Spinal cord (tissue), 9 donors: ENCODE measurements at regions not wholly inside any gene's neighbourhood (a gene's known extent, or its start where the extent isn't known, plus 50 kb on each side); places are given as distances from the start of the nearest gene placed in this dataset.

Source experiments
- DNase-seq, 6 donors: peaks; one replicate each; pipeline versions ENCODE4 v3.0.0 to v3.0.0-alpha.2; 2013 to 2015; ENCODE audit warnings: low spot score in 6 of 6, low read depth in 4 of 6
- H3K27ac ChIP-seq: one replicate; pipeline ENCODE4 v1.5.1; 2013; ENCODE audit warnings: low read depth, low read length, control low read depth
- H3K27me3 ChIP-seq: one replicate; pipeline ENCODE4 v1.6.1; 2013; ENCODE audit warnings: low read length; ENCODE audit not compliant: control insufficient read depth, insufficient read depth
- H3K36me3 ChIP-seq: one replicate; pipeline ENCODE4 v1.6.1; 2013; ENCODE audit warnings: low read length; ENCODE audit not compliant: control insufficient read depth, insufficient read depth
- H3K4me1 ChIP-seq: one replicate; pipeline ENCODE4 v1.6.1; 2013; ENCODE audit warnings: low read length; ENCODE audit not compliant: control insufficient read depth, insufficient read depth
- H3K4me3 ChIP-seq: one replicate; pipeline ENCODE4 v1.5.1; 2013; ENCODE audit warnings: low read depth, low read length, control low read depth
- H3K9me3 ChIP-seq: one replicate; pipeline ENCODE4 v1.6.1; 2013; ENCODE audit warnings: low read length; ENCODE audit not compliant: control insufficient read depth, insufficient read depth
- WGBS: methylation state at CpG from one replicate; pipeline ENCODE4 v1.1.5; 2013; ENCODE audit warnings: missing lambda C conversion rate; ENCODE audit not compliant: insufficient coverage; 5-methylcytosine and 5-hydroxymethylcytosine counted together
- donor health status: healthy.

DNA sequence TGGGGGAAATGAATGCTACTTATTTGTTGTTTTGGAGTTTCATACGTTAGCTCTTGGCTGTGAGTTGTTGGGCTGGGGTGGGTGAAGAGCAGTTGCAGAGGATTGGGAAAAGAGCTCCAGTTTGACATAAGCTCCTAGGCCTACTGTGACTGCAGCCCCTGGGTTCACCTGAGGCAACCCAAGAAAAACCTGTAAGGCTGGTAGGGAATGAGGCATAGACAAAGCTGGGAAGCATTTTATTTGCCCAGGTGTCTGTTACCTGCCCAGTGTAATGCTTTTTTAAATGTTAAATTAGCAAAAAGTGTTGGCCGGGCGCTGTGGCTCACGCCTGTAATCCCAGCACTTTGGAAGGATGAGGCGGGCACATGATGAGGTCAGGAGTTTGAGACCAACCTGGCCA lies 160.0 kb downstream of the FHIP1A start:
- H3K27me3 ChIP-seq = no peaks in the 10 kb centered on the region
- no peaks in the 10 kb centered on the region for H3K4me1 ChIP-seq
- no peaks in the 10 kb centered on the region for H3K9me3 ChIP-seq
- H3K36me3 ChIP-seq = no peaks in the 10 kb centered on the region
- no peak overlapping the region for H3K27ac ChIP-seq
- no peak for DNase-seq
- H3K4me3 ChIP-seq = no peak overlapping the region
- 95% methylated on average over 4 of the region's 5 CpGs for WGBS

- Histone ChIP-seq H3K27ac (no peak overlapping the region), H3K36me3 (no peaks in the 10 kb centered on the region), H3K27me3 (no peaks in the 10 kb centered on the region), H3K4me1 (no peaks in the 10 kb centered on the region), H3K4me3 (no peak overlapping the region), H3K9me3 (no peaks in the 10 kb centered on the region)
- DNase-seq = no peak
Observed at GRCh38 chr4:151569650-151570049, 160.7 kb downstream of the FHIP1A start.

DNA sequence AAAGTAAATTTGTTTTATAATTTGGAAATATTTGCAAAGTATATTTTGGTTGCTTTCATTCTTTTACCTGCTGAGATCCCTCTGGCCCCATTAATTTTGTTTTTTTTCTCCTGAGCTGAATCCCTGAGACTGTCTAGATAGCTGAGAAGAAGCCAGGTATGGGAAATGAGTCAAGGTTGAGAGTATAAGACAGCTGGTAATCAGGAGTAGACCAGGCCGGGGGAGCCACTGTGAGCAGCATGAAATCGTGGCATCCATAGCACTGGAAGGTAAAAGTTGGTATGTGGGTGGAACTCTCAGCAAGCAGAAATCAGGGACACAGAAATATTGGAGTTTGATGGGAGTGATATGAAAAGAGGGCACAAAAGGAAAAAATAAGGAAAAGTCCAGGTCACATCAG lies 164.5 kb downstream of the FHIP1A start:
- no peaks in the 10 kb centered on the region for H3K36me3 ChIP-seq
- no peak overlapping the region for H3K4me3 ChIP-seq
- 88% methylated on average over 2 of the region's 2 CpGs for WGBS
- H3K27me3 ChIP-seq = no peaks in the 10 kb centered on the region
- H3K27ac ChIP-seq = no peak overlapping the region
- no peaks in the 10 kb centered on the region for H3K9me3 ChIP-seq
- DNase-seq = no peak
- H3K4me1 ChIP-seq = no peaks in the 10 kb centered on the region

GRCh38 chr4:151573945-151574344 lies 165.0 kb downstream of the FHIP1A start:
- no peaks in the 10 kb centered on the region for H3K9me3 ChIP-seq
- 100% methylated on average over 1 of the region's 1 CpG for WGBS
- H3K27me3 ChIP-seq = no peaks in the 10 kb centered on the region
- H3K27ac ChIP-seq = no peak overlapping the region
- DNase-seq = no peak
- H3K4me3 ChIP-seq = no peak overlapping the region
- no peaks in the 10 kb centered on the region for H3K4me1 ChIP-seq
- no peaks in the 10 kb centered on the region for H3K36me3 ChIP-seq

GRCh38 chr4:151574968-151575367 lies 166.0 kb downstream of the FHIP1A start:
- Histone ChIP-seq H3K36me3 (no peaks in the 10 kb centered on the region), H3K9me3 (no peaks in the 10 kb centered on the region), H3K27me3 (no peaks in the 10 kb centered on the region), H3K4me3 (no peak overlapping the region), H3K4me1 (no peaks in the 10 kb centered on the region), H3K27ac (no peak overlapping the region)
- no peak for DNase-seq

GRCh38 chr4:151575646-151576045 lies 166.7 kb downstream of the FHIP1A start:
- Histone ChIP-seq H3K27ac (no peak overlapping the region), H3K4me1 (no peaks in the 10 kb centered on the region), H3K27me3 (no peaks in the 10 kb centered on the region), H3K9me3 (no peaks in the 10 kb centered on the region), H3K36me3 (no peaks in the 10 kb centered on the region), H3K4me3 (no peak overlapping the region)
- 88% methylated on average over 1 of the region's 3 CpGs for WGBS
- DNase-seq = no peak

GRCh38 chr4:151576627-151577026 lies 167.7 kb downstream of the FHIP1A start:
- no CpG with 5 or more reads among the region's 1 CpG for WGBS
- Histone ChIP-seq H3K27ac (no peak overlapping the region), H3K36me3 (no peaks in the 10 kb centered on the region), H3K4me3 (no peak overlapping the region), H3K9me3 (no peaks in the 10 kb centered on the region), H3K4me1 (no peaks in the 10 kb centered on the region), H3K27me3 (no peaks in the 10 kb centered on the region)
- no peak for DNase-seq

DNA sequence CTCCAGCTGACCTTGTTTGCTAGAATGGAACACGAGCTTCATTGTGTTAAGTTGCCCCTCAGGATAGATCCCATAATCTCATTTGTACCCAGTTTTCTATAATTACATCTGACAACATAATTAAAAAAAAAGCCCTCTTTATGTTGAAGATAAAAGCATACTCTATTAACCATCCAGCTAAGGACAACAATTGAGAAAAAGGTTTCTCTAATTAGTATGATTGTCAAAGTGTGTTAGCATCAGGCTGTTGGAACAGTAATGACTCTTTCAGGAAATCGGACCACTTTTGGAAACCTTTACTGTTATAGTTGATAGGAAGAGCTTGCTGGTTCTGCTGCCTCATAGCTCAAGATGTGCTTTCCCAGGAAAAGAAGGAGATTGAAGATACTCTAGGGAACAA lies 172.6 kb downstream of the FHIP1A start:
- Histone ChIP-seq H3K4me1 (no peaks in the 10 kb centered on the region), H3K27ac (no peak overlapping the region), H3K4me3 (no peak overlapping the region), H3K27me3 (no peaks in the 10 kb centered on the region), H3K36me3 (no peaks in the 10 kb centered on the region), H3K9me3 (no peaks in the 10 kb centered on the region)
- 44% methylated on average over 1 of the region's 2 CpGs for WGBS
- DNase-seq = peak in 1 of 6 donors; percentile 52

DNA sequence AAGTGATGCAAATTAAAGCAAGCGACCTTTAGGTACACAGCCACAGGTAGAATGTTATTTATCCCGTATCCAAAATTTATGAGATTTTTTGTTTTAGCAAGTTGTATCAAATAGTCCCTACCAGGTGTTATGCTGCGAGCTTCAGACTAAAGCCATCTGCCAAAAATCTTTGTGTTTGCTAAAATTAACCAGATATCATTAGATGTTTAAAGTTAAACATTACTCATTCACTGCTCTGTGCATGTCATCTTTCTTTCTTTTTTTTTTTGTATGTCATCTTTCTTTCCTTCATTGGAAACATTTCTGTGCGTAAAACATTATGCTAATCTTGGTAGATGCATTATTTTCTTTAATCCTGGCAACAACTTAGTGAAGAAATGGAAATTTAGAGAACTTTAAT lies 173.1 kb downstream of the FHIP1A start:
- DNase-seq = no peak
- H3K27me3 ChIP-seq = no peaks in the 10 kb centered on the region
- H3K4me3 ChIP-seq = no peak overlapping the region
- H3K9me3 ChIP-seq = no peaks in the 10 kb centered on the region
- H3K36me3 ChIP-seq = no peaks in the 10 kb centered on the region
- no peaks in the 10 kb centered on the region for H3K4me1 ChIP-seq
- no peak overlapping the region for H3K27ac ChIP-seq
- WGBS = 100% methylated on average over 2 of the region's 4 CpGs

GRCh38 chr4:151583157-151583914 lies 174.4 kb downstream of the FHIP1A start:
- H3K27me3 ChIP-seq = no peaks in the 10 kb centered on the region
- H3K4me1 ChIP-seq = no peaks in the 10 kb centered on the region
- H3K9me3 ChIP-seq = no peaks in the 10 kb centered on the region
- H3K4me3 ChIP-seq = no peak overlapping the region
- no CpG with 5 or more reads among the region's 4 CpGs for WGBS
- DNase-seq = peak in 2 of 6 donors; percentile 31 to 45
- no peaks in the 10 kb centered on the region for H3K36me3 ChIP-seq
- H3K27ac ChIP-seq = no peak overlapping the region
